Fibroblast of lung (primary cell): ENCODE measurements at regions not wholly inside any gene's neighbourhood (a gene's known extent, or its start where the extent isn't known, plus 50 kb on each side); places are given as distances from the start of the nearest gene placed in this dataset.
"Not testable (repeated sequence)": the region's sequence is repeated elsewhere in the genome, so short reads cannot be mapped to it uniquely, and the experiment has no call there.

Experiments
- EZH2 ChIP-seq: IDR thresholded peaks from 2 replicates; pipeline ENCODE4 v1.5.1; 2012; ENCODE audit warnings: low read length, control low read depth, mild to moderate bottlenecking; ENCODE audit errors: missing control alignments
- TF ChIP-seq, protein P1 (sequence below), 2 donors: IDR thresholded peaks in 1 of 2; conservative IDR thresholded peaks in 1 of 2; 1 replicate in 1 of 2; 2 replicates in 1 of 2; pipeline ENCODE4 v1.5.1; 2011 to 2012; ENCODE audit warnings: low read length in 2 of 2, control low read depth in 1 of 2, inconsistent platforms in 1 of 2, low read depth in 1 of 2, mild to moderate bottlenecking in 1 of 2

DNA sequence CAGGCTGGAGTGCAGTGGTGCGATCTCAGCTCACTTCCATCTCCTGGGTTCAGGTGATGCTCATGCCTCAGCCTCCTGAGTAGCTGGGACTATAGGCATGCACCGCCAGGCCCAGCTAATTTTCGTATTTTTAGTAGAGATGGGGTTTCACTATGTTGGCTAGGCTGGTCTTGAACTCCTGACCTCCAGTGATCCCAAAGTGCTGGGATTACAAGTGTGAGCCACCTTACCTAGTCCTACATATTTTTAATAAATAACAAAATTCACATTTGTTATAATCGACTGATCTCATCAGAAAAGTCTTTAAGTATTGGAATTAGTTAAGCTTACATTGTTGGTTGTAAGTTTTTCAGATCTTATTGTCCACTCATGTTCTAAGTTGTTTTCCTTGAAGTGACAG, 83.4 kb upstream of the TPTE start:
- TF ChIP-seq, protein P1, sequence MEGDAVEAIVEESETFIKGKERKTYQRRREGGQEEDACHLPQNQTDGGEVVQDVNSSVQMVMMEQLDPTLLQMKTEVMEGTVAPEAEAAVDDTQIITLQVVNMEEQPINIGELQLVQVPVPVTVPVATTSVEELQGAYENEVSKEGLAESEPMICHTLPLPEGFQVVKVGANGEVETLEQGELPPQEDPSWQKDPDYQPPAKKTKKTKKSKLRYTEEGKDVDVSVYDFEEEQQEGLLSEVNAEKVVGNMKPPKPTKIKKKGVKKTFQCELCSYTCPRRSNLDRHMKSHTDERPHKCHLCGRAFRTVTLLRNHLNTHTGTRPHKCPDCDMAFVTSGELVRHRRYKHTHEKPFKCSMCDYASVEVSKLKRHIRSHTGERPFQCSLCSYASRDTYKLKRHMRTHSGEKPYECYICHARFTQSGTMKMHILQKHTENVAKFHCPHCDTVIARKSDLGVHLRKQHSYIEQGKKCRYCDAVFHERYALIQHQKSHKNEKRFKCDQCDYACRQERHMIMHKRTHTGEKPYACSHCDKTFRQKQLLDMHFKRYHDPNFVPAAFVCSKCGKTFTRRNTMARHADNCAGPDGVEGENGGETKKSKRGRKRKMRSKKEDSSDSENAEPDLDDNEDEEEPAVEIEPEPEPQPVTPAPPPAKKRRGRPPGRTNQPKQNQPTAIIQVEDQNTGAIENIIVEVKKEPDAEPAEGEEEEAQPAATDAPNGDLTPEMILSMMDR (conservative IDR thresholded peaks at IDR 0.05 in 1 of 2, IDR thresholded peaks at IDR 0.05 in 1 of 2; ENCODE audit: low read depth in 1 of 2, low read length in 2 of 2), result not testable (repeated sequence)
- not testable (repeated sequence) for TF ChIP-seq EZH2
